NCI-H1436 treated with DMSO at 0.1 percent for 48 hours (cell line): ENCODE measurements at regions not wholly inside any gene's neighbourhood (a gene's known extent, or its start where the extent isn't known, plus 50 kb on each side); places are given as distances from the start of the nearest gene placed in this dataset.
"Not testable (repeated sequence)": the region's sequence is repeated elsewhere in the genome, so short reads cannot be mapped to it uniquely, and the experiment has no call there.

Experiments used
- DNase-seq: peaks from one replicate; lab custom pipeline; 2025; lab: John Stamatoyannopoulos, UW

DNA sequence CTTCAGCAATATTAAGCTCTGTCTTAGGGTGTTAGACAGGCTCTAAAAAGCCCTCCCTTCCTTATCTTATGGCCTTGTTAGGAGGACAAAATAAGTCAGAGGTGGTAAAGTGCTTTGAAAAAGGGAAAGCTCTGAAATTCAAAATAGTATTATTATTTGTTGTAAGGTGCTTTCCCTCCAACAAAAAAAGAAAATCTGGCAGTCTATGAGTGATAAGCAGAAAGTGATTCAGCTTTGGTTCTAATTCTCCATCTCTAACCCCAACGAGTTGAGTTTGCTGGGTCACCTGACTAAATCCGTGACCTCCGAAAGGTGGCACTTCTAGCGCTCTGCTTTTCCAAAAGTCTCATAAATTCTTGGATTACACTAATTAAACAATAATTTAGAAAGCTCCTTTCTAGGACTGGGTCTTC is 305.1 kb downstream of the BCL2L11 start:
- DNase-seq: not testable (repeated sequence)

GRCh38 chr2:111427346-111427745 is 306.6 kb downstream of the BCL2L11 start:
- not testable (repeated sequence) for DNase-seq

DNA sequence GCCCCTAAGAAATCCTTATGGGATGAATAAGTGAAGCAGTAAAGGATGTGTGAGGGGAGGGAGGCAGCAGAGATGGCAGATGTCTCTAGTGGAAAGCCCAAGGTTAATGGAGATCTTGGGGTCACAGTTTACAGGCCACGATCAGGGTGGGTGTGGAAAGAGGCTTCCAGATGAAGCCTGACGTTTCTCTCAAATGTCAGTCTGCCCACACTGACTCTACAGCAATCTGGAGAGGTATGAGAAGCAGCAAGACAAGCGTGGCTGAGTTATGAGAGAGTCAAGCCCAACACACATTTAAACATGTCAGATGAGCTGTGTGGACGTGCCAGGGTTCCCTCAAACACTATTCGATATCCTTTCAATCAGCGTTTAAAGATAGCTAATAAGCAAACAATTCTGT is 308.2 kb downstream of the BCL2L11 start:
- DNase-seq: not testable (repeated sequence)

DNA sequence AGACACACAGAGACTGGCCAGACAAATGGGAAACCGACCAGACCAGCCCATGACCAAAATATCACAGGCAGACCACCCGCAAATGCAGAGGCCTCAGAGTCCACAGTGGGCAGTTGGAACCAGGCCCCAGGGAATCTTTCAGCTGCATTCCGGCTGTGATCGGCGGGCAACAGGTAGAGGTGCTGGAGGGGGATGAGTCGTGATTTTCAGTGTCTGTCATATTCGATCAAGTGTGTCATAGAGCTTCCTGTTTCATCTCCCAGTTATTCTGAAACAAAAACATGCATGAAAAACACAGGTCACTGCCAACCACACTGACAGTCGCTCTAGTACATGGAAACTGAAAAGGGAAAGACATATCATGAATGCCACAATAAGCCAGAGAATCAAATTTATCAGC is 308.6 kb downstream of the BCL2L11 start:
- not testable (repeated sequence) for DNase-seq

- DNase-seq: not testable (repeated sequence)
Measured at GRCh38 chr2:111430817-111431661, 310.3 kb downstream of the BCL2L11 start.

GRCh38 chr2:111432423-111432822 is 311.7 kb downstream of the BCL2L11 start:
- not testable (repeated sequence) for DNase-seq

- DNase-seq: not testable (repeated sequence)
Measured at GRCh38 chr2:111432916-111433499, 312.3 kb downstream of the BCL2L11 start.

- not testable (repeated sequence) for DNase-seq
Measured at GRCh38 chr2:111433892-111434607, 313.3 kb downstream of the BCL2L11 start.

DNA sequence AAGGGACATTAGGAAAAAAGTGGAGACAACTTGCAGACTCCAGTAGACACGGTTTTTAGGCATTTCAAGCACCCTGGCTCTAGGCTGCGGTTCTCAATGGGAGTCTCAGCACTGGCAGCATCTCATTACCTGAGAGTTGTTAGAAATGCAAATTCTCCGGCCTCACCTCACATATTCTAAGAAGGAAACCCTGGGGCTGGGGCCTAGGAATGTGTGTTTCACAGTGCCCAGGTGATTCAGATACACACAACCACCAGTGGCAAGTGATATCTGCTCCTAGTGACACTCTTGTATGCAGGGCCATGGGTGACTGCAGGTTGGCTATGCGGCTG is 313.9 kb downstream of the BCL2L11 start:
- DNase-seq: not testable (repeated sequence)

GRCh38 chr2:111435553-111436310 is 315.0 kb downstream of the BCL2L11 start:
- not testable (repeated sequence) for DNase-seq

GRCh38 chr2:111436411-111436810 is 315.7 kb downstream of the BCL2L11 start:
- not testable (repeated sequence) for DNase-seq

DNA sequence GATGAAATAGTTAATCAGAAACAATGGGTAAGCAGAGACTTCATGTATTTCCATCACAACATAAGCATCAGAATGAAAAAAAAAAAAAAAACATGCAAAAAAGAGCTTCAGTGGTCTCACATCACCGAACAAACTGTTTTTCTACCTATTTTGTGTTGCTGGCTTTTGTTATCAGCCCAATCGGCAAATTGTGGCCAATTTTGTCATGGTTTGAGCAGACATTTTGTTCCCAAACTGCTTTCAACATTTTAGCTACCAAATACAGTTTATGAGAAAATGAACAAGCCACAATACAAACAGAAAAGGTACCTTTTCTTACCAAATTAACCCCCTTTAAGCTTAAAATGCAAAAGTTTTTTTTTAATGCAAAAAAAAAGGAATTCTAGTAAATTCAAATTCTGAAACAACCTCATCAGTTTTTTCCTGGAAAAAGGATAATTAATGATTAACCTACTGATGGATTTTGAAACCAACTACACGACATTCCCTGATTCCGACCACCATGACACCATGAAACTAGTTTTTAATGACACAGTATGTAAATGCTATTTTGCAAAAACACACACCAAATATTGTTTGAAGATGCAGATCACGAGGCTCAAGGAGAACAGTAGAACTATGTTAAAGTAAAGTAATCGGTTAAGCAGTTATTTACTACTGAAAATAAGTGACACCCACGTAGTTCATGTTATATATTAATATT is 316.7 kb downstream of the BCL2L11 start:
- not testable (repeated sequence) for DNase-seq

DNA sequence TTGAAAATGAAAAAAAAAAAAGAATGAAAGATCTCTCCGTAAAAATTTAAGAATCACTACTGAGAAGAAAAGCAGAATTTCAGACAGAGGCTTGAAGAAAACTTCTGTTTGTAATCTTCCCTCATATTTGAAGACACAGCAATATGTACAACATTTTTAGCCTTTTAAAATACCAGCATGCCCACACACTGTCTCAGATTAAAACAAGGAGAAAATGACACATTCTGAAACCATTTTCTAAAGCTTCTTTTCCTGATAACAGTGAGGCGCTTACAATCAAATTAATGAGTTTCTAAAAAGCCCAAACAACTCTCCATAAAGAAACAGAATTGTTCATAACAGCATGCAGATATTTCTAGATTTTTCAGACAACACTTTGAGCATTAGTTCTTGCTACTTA is 317.4 kb downstream of the BCL2L11 start:
- DNase-seq: not testable (repeated sequence)

DNA sequence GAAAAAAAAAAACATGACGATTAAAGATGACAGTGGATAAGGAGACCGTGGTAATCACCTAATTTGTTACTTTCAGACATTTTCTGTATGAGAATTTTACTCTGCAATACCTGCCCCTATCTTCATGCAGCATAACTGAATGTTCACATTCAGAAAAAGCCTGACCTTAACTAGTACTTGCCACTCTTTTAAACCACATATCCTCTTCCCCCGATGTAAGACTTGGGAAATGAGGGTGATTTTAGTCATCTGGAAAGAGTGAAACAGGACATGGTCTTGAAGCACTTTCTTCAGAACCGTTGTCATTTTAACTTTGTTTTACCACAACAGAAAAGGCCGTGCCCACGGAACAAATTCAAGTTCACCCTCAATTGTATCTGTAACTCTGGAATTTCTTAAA is 318.5 kb downstream of the BCL2L11 start:
- not testable (repeated sequence) for DNase-seq

- not testable (repeated sequence) for DNase-seq
Measured at GRCh38 chr2:111441614-111442013, 320.9 kb downstream of the BCL2L11 start.

GRCh38 chr2:111442767-111443454 is 322.2 kb downstream of the BCL2L11 start:
- not testable (repeated sequence) for DNase-seq

DNA sequence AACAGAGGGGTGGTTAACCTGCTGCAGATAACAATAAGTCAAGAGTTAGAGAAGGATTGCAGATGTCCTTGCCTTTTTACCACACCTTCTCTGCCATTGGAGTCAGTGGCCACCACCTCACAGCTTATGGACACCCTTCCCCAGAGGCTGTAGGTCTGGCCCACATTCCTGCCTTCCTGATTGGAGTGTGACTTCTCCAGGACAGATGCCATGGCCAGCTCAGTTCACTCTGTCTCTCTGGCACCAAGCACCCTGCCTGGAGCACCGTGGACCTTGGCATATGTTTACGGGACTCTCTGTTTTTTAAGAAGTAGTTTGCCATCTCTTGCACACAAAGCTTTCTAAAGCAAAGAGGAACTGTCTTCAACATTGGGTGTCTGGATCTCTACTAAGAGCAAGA is 323.8 kb downstream of the BCL2L11 start:
- DNase-seq: not testable (repeated sequence)

- DNase-seq: not testable (repeated sequence)
Measured at GRCh38 chr2:111445191-111445929, 324.6 kb downstream of the BCL2L11 start.

GRCh38 chr2:111445941-111446340 is 325.2 kb downstream of the BCL2L11 start:
- DNase-seq: not testable (repeated sequence)

GRCh38 chr2:111447482-111447881 is 326.8 kb downstream of the BCL2L11 start:
- not testable (repeated sequence) for DNase-seq
